HG03521 (cell line): ENCODE measurements at regions not wholly inside any gene's neighbourhood (a gene's known extent, or its start where the extent isn't known, plus 50 kb on each side); places are given as distances from the start of the nearest gene placed in this dataset.
A peak's percentile ranks its signal among the peaks of the same experiment; 100 is the strongest.

Experiments used
- ATAC-seq: cut with Tn5 transposase; IDR thresholded peaks from one replicate; pipeline ENCODE4 v1.9.1; 2021; ENCODE audit warnings: mild to moderate bottlenecking, moderate library complexity; ENCODE audit not compliant: unreplicated experiment

- no peak for ATAC-seq
These were observed 156.2 kb downstream of the CAND1 start for GRCh38 chr12:67425394-67425793.

GRCh38 chr12:67426067-67426466, 156.9 kb downstream of the CAND1 start:
- ATAC-seq, result no peak

GRCh38 chr12:67427336-67427735, 158.2 kb downstream of the CAND1 start:
- ATAC-seq, result no peak

GRCh38 chr12:67428431-67428830, 159.3 kb downstream of the CAND1 start:
- no peak for ATAC-seq

GRCh38 chr12:67430708-67431335, 161.7 kb downstream of the CAND1 start:
- ATAC-seq, result no peak

- no peak for ATAC-seq
These were observed 162.4 kb downstream of the CAND1 start for GRCh38 chr12:67431411-67432020.

- peak; percentile 64 for ATAC-seq
These were observed 164.4 kb downstream of the CAND1 start for GRCh38 chr12:67433385-67434175.

- ATAC-seq, result no peak
These were observed 165.7 kb downstream of the CAND1 start for GRCh38 chr12:67434671-67435370.

GRCh38 chr12:67436230-67436629, 167.1 kb downstream of the CAND1 start:
- ATAC-seq, result no peak

GRCh38 chr12:67437011-67437410, 167.9 kb downstream of the CAND1 start:
- ATAC-seq, result no peak

GRCh38 chr12:67439611-67440010, 170.5 kb downstream of the CAND1 start:
- no peak for ATAC-seq

GRCh38 chr12:67441736-67442346, 172.7 kb downstream of the CAND1 start:
- ATAC-seq, result peak; percentile 90

- no peak for ATAC-seq
These were observed 173.2 kb downstream of the CAND1 start for GRCh38 chr12:67442347-67442841.

- no peak for ATAC-seq
These were observed 173.7 kb downstream of the CAND1 start for GRCh38 chr12:67442896-67443295.

- no peak for ATAC-seq
These were observed 175.4 kb downstream of the CAND1 start for GRCh38 chr12:67444542-67444941.

GRCh38 chr12:67446716-67447115, 177.6 kb downstream of the CAND1 start:
- ATAC-seq, result no peak

GRCh38 chr12:67447180-67447579, 178.0 kb downstream of the CAND1 start:
- no peak for ATAC-seq

GRCh38 chr12:67449591-67450052, 180.5 kb downstream of the CAND1 start:
- peak; percentile 69 for ATAC-seq

GRCh38 chr12:67450441-67450840, 181.3 kb downstream of the CAND1 start:
- no peak for ATAC-seq

- ATAC-seq, result no peak
These were observed 182.0 kb downstream of the CAND1 start for GRCh38 chr12:67451206-67451605.
